ENCODE measurements at regions not wholly inside any gene's neighbourhood (a gene's known extent, or its start where the extent isn't known, plus 50 kb on each side); places are given as distances from the start of the nearest gene placed in this dataset.

- H3K4me3 Mint-ChIP-seq (ENCODE audit: low read depth): no peak overlapping the region
- no peak for DNase-seq (ENCODE audit: low spot score, unreplicated experiment)
- no peaks in the 10 kb centered on the region for H3K4me1 Mint-ChIP-seq (ENCODE audit: low read depth)
- H3K36me3 Mint-ChIP-seq (ENCODE audit: insufficient read depth): peaks cover 2% of the 10 kb centered on the region
- H3K27me3 Mint-ChIP-seq: no peaks in the 10 kb centered on the region
- TF ChIP-seq, protein P1, sequence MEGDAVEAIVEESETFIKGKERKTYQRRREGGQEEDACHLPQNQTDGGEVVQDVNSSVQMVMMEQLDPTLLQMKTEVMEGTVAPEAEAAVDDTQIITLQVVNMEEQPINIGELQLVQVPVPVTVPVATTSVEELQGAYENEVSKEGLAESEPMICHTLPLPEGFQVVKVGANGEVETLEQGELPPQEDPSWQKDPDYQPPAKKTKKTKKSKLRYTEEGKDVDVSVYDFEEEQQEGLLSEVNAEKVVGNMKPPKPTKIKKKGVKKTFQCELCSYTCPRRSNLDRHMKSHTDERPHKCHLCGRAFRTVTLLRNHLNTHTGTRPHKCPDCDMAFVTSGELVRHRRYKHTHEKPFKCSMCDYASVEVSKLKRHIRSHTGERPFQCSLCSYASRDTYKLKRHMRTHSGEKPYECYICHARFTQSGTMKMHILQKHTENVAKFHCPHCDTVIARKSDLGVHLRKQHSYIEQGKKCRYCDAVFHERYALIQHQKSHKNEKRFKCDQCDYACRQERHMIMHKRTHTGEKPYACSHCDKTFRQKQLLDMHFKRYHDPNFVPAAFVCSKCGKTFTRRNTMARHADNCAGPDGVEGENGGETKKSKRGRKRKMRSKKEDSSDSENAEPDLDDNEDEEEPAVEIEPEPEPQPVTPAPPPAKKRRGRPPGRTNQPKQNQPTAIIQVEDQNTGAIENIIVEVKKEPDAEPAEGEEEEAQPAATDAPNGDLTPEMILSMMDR (IDR thresholded peaks at IDR 0.05; ENCODE audit: unreplicated experiment): no peak
- H3K27ac Mint-ChIP-seq: no peak overlapping the region
- H3K9me3 Mint-ChIP-seq (ENCODE audit: low read depth): peaks cover 22% of the 10 kb centered on the region
Measured at GRCh38 chr7:115522174-115522573, 508.4 kb downstream of the TFEC start.

- DNase-seq (ENCODE audit: low spot score, unreplicated experiment): no peak
- H3K27ac Mint-ChIP-seq: no peak overlapping the region
- H3K4me1 Mint-ChIP-seq (ENCODE audit: low read depth): no peaks in the 10 kb centered on the region
- TF ChIP-seq, protein P1 (IDR thresholded peaks at IDR 0.05; ENCODE audit: unreplicated experiment): no peak
- no peak overlapping the region for H3K4me3 Mint-ChIP-seq (ENCODE audit: low read depth)
- H3K9me3 Mint-ChIP-seq (ENCODE audit: low read depth): peaks cover 8% of the 10 kb centered on the region
- no peaks in the 10 kb centered on the region for H3K36me3 Mint-ChIP-seq (ENCODE audit: insufficient read depth)
- no peaks in the 10 kb centered on the region for H3K27me3 Mint-ChIP-seq
Measured at GRCh38 chr7:115516341-115516740, 514.2 kb downstream of the TFEC start.

GRCh38 chr7:115511330-115511729, 519.2 kb downstream of the TFEC start:
- no peak overlapping the region for H3K27ac Mint-ChIP-seq
- no peak overlapping the region for H3K4me3 Mint-ChIP-seq (ENCODE audit: low read depth)
- TF ChIP-seq, protein P1 (IDR thresholded peaks at IDR 0.05; ENCODE audit: unreplicated experiment): no peak
- H3K9me3 Mint-ChIP-seq (ENCODE audit: low read depth): no peaks in the 10 kb centered on the region
- no peaks in the 10 kb centered on the region for H3K27me3 Mint-ChIP-seq
- no peaks in the 10 kb centered on the region for H3K4me1 Mint-ChIP-seq (ENCODE audit: low read depth)
- H3K36me3 Mint-ChIP-seq (ENCODE audit: insufficient read depth): no peaks in the 10 kb centered on the region
- DNase-seq (ENCODE audit: low spot score, unreplicated experiment): no peak

- Mint-ChIP-seq H3K9me3 (ENCODE audit: low read depth) (peaks cover 7% of the 10 kb centered on the region), H3K4me3 (ENCODE audit: low read depth) (no peak overlapping the region), H3K27ac (no peak overlapping the region), H3K36me3 (ENCODE audit: insufficient read depth) (no peaks in the 10 kb centered on the region), H3K27me3 (no peaks in the 10 kb centered on the region), H3K4me1 (ENCODE audit: low read depth) (no peaks in the 10 kb centered on the region)
- no peak for DNase-seq (ENCODE audit: low spot score, unreplicated experiment)
- TF ChIP-seq, protein P1 (IDR thresholded peaks at IDR 0.05; ENCODE audit: unreplicated experiment): no peak
Measured at GRCh38 chr7:115505136-115505535, 525.4 kb downstream of the TFEC start.

DNA sequence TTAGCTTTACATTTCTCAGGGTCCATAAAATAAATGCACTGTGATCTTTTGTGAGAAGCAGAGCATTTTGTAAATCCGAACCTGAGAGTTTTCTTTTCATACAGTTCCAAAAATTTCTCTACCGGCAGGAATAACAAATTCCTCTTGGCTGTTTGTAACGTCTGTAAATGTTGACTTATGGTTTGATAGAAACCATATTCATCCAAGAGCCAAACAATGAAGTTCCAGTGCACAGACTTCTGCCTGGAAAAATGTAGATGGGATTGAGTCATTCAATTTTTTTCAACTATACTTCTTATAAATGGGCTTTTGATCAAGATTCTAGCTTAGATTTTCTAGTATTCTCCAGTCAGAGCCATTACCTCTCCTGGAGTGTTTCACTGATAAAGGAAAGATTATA, 530.6 kb downstream of the TFEC start:
- H3K27me3 Mint-ChIP-seq: no peaks in the 10 kb centered on the region
- no peaks in the 10 kb centered on the region for H3K4me1 Mint-ChIP-seq (ENCODE audit: low read depth)
- TF ChIP-seq, protein P1 (IDR thresholded peaks at IDR 0.05; ENCODE audit: unreplicated experiment): no peak
- no peak overlapping the region for H3K27ac Mint-ChIP-seq
- no peaks in the 10 kb centered on the region for H3K36me3 Mint-ChIP-seq (ENCODE audit: insufficient read depth)
- H3K9me3 Mint-ChIP-seq (ENCODE audit: low read depth): peaks cover 7% of the 10 kb centered on the region
- no peak overlapping the region for H3K4me3 Mint-ChIP-seq (ENCODE audit: low read depth)
- no peak for DNase-seq (ENCODE audit: low spot score, unreplicated experiment)
